ENCODE measurements at regions not wholly inside any gene's neighbourhood (a gene's known extent, or its start where the extent isn't known, plus 50 kb on each side); places are given as distances from the start of the nearest gene placed in this dataset.

GRCh38 chr1:25166847-25167246 is 65.5 kb downstream of the SYF2 start:
- no peaks in the 10 kb centered on the region for H3K36me3 ChIP-seq
- no peak for TF ChIP-seq CTCF (IDR thresholded peaks at IDR 0.05; ENCODE audit: low read depth, low read length)
- no peaks in the 10 kb centered on the region for H3K4me1 ChIP-seq
- no peaks in the 10 kb centered on the region for H3K27me3 ChIP-seq
- H3K4me3 ChIP-seq (ENCODE audit: low read depth, low read length) = no peak overlapping the region
- DNase-seq = no peak
- no peaks in the 10 kb centered on the region for H3K9me3 ChIP-seq

- H3K36me3 ChIP-seq = no peaks in the 10 kb centered on the region
- no peak for TF ChIP-seq CTCF (IDR thresholded peaks at IDR 0.05; ENCODE audit: low read depth, low read length)
- H3K4me3 ChIP-seq (ENCODE audit: low read depth, low read length) = no peak overlapping the region
- no peaks in the 10 kb centered on the region for H3K4me1 ChIP-seq
- DNase-seq = no peak
- no peaks in the 10 kb centered on the region for H3K9me3 ChIP-seq
- H3K27me3 ChIP-seq = no peaks in the 10 kb centered on the region
Measured at GRCh38 chr1:25163986-25164385, 68.3 kb downstream of the SYF2 start.

- TF ChIP-seq CTCF (IDR thresholded peaks at IDR 0.05; ENCODE audit: low read depth, low read length) = no peak
- Histone ChIP-seq H3K9me3 (no peaks in the 10 kb centered on the region), H3K4me3 (ENCODE audit: low read depth, low read length) (no peak overlapping the region), H3K4me1 (no peaks in the 10 kb centered on the region), H3K36me3 (no peaks in the 10 kb centered on the region), H3K27me3 (no peaks in the 10 kb centered on the region)
- DNase-seq = no peak
Measured at GRCh38 chr1:25161981-25162380, 70.3 kb downstream of the SYF2 start.

DNA sequence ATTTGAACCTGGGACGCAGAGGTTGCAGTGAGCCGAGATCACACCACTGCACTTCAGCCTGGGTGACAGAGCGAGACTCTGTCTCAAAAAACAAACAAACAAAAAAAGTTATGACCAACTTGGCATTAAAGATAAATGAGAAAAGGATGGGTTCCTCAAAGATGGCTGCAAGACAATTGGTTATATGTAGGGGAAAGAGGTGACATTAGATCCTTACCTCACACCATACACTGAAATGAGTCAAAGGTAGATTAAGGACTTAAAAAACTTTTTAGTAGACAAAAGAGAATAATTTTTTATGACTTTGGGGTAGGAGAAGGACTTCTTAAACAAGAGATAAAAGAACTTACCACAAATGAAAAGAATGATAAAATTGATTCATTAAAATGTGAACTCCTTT is 74.5 kb downstream of the SYF2 start:
- TF ChIP-seq CTCF (IDR thresholded peaks at IDR 0.05; ENCODE audit: low read depth, low read length) = no peak
- DNase-seq = no peak
- no peaks in the 10 kb centered on the region for H3K4me1 ChIP-seq
- H3K4me3 ChIP-seq (ENCODE audit: low read depth, low read length) = no peak overlapping the region
- no peaks in the 10 kb centered on the region for H3K9me3 ChIP-seq
- no peaks in the 10 kb centered on the region for H3K27me3 ChIP-seq
- H3K36me3 ChIP-seq = no peaks in the 10 kb centered on the region

DNA sequence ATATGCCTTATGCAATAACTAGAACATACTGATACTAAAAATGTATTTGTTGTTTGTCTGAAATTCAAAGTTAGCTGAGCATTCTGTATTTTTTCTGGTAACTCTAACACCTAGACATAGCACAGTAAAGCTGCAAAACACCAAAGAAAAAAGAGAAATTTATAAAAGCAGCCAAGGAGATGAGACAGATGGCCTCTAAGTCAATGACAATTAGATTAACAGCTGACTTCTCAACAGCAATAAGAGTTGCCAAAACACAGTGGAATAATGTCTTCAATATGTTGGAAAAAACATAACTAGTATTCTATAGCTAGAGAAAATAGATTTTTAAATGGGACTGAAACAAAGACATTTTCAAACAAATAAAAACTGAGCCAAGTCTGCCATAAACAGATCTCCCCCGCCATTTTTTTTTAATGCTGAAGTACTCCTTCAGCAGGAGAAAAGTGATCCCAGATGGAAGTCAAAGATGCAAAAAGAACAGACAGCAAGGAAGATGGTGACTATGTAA is 81.3 kb downstream of the SYF2 start:
- no peaks in the 10 kb centered on the region for H3K4me1 ChIP-seq
- TF ChIP-seq CTCF (IDR thresholded peaks at IDR 0.05; ENCODE audit: low read depth, low read length) = no peak
- DNase-seq = no peak
- no peaks in the 10 kb centered on the region for H3K27me3 ChIP-seq
- no peak overlapping the region for H3K4me3 ChIP-seq (ENCODE audit: low read depth, low read length)
- H3K9me3 ChIP-seq = no peaks in the 10 kb centered on the region
- H3K36me3 ChIP-seq = no peaks in the 10 kb centered on the region

DNA sequence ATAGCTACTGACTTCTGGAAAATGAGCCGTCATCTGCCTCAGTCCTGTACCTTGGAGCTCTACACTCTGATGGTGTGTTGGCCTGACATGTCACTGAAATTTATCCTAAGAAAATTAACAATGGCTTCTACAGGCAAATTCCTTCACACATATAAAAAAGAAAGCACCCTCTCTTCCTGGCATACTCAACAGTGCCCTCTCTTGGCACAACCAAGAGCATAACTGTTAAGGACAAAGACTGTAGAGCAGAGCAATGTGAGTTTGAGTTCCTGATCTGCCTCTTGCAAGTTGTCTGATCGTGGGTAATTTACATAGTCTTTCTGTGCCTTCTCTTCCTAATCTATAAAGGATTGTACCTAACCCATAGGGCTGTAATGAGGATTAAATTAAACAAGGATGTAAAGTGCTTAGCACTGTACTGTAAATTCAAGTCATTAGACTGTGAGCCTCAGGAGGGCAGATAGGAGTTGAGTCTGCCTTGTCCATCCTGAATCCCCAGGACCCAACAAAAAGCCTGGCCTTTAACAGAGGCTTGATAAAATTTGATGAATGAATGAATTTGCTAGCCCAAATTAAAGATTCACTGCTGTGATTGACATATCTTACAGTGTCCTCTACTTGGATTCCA is 83.5 kb downstream of the SYF2 start:
- Histone ChIP-seq H3K4me1 (no peaks in the 10 kb centered on the region), H3K36me3 (no peaks in the 10 kb centered on the region), H3K4me3 (ENCODE audit: low read depth, low read length) (no peak overlapping the region), H3K27me3 (no peaks in the 10 kb centered on the region), H3K9me3 (no peaks in the 10 kb centered on the region)
- DNase-seq = no peak
- peak; percentile 54 for TF ChIP-seq CTCF (IDR thresholded peaks at IDR 0.05; ENCODE audit: low read depth, low read length)

Measured in BE2C (cell line).